AG20443 (cell line): ENCODE measurements at regions not wholly inside any gene's neighbourhood (a gene's known extent, or its start where the extent isn't known, plus 50 kb on each side); places are given as distances from the start of the nearest gene placed in this dataset.

Experiments used
- DNase-seq: peaks from one replicate; pipeline ENCODE4 v3.0.0; 2012; ENCODE audit warnings: low spot score, mixed read lengths

- no peak for DNase-seq
Measured at GRCh38 chr7:12741951-12742575, 54.6 kb downstream of the ARL4A start.

GRCh38 chr7:12746211-12746610 is 58.8 kb downstream of the ARL4A start:
- no peak for DNase-seq

- no peak for DNase-seq
Measured at GRCh38 chr7:12747687-12748306, 60.4 kb downstream of the ARL4A start.

GRCh38 chr7:12749069-12749468 is 61.6 kb downstream of the ARL4A start:
- DNase-seq = no peak

- DNase-seq = no peak
Measured at GRCh38 chr7:12749746-12750145, 62.3 kb downstream of the ARL4A start.

- DNase-seq = no peak
Measured at GRCh38 chr7:12751764-12752163, 64.3 kb downstream of the ARL4A start.

GRCh38 chr7:12754179-12754578 is 66.7 kb downstream of the ARL4A start:
- DNase-seq = peak; percentile 54

- peak; percentile 39 for DNase-seq
Measured at GRCh38 chr7:12756821-12757220, 69.4 kb downstream of the ARL4A start.

- peak; percentile 76 for DNase-seq
Measured at GRCh38 chr7:12757443-12757842, 70.0 kb downstream of the ARL4A start.

GRCh38 chr7:12759151-12759550 is 71.7 kb downstream of the ARL4A start:
- no peak for DNase-seq

GRCh38 chr7:12761111-12761510 is 73.7 kb downstream of the ARL4A start:
- DNase-seq = no peak

GRCh38 chr7:12761691-12762090 is 74.3 kb downstream of the ARL4A start:
- no peak for DNase-seq

- DNase-seq = no peak
Measured at GRCh38 chr7:12764458-12764891, 77.0 kb downstream of the ARL4A start.

GRCh38 chr7:12765431-12766100 is 78.1 kb downstream of the ARL4A start:
- peak; percentile 11 for DNase-seq

- no peak for DNase-seq
Measured at GRCh38 chr7:12766416-12766815, 79.0 kb downstream of the ARL4A start.

GRCh38 chr7:12768948-12769347 is 81.5 kb downstream of the ARL4A start:
- no peak for DNase-seq

- no peak for DNase-seq
Measured at GRCh38 chr7:12769444-12769843, 82.0 kb downstream of the ARL4A start.

- no peak for DNase-seq
Measured at GRCh38 chr7:12770227-12770975, 83.0 kb downstream of the ARL4A start.

GRCh38 chr7:12771378-12771877 is 84.0 kb downstream of the ARL4A start:
- peak; percentile 36 for DNase-seq

- no peak for DNase-seq
Measured at GRCh38 chr7:12772768-12773167, 85.3 kb downstream of the ARL4A start.

GRCh38 chr7:12777257-12777656 is 89.8 kb downstream of the ARL4A start:
- DNase-seq = no peak

- DNase-seq = no peak
Measured at GRCh38 chr7:12779947-12780346, 92.5 kb downstream of the ARL4A start.
